Kidney tubule cell (primary cell): ENCODE measurements at regions not wholly inside any gene's neighbourhood (a gene's known extent, or its start where the extent isn't known, plus 50 kb on each side); places are given as distances from the start of the nearest gene placed in this dataset.
"Not testable (repeated sequence)": the region's sequence is repeated elsewhere in the genome, so short reads cannot be mapped to it uniquely, and the experiment has no call there.

Experiments used
- DNase-seq: peaks from one replicate; pipeline ENCODE4 v3.0.0-alpha.2; 2018; ENCODE audit warnings: low spot score

- DNase-seq = no peak
Observed at GRCh38 chr4:28310926-28311325, 1450.3 kb downstream of the STIM2 start.

GRCh38 chr4:28312497-28312896, 1451.9 kb downstream of the STIM2 start:
- DNase-seq = not testable (repeated sequence)

- no peak for DNase-seq
Observed at GRCh38 chr4:28313729-28314713, 1453.4 kb downstream of the STIM2 start.

- no peak for DNase-seq
Observed at GRCh38 chr4:28317221-28317620, 1456.6 kb downstream of the STIM2 start.

GRCh38 chr4:28334249-28334648, 1473.6 kb downstream of the STIM2 start:
- DNase-seq = no peak

GRCh38 chr4:28341784-28342183, 1481.1 kb downstream of the STIM2 start:
- no peak for DNase-seq

GRCh38 chr4:28350485-28350884, 1489.8 kb downstream of the STIM2 start:
- no peak for DNase-seq

- DNase-seq = no peak
Observed at GRCh38 chr4:28351102-28351501, 1490.5 kb downstream of the STIM2 start.

GRCh38 chr4:28351826-28352225, 1491.2 kb downstream of the STIM2 start:
- no peak for DNase-seq

- DNase-seq = no peak
Observed at GRCh38 chr4:28354880-28355656, 1494.4 kb downstream of the STIM2 start.

- DNase-seq = no peak
Observed at GRCh38 chr4:28357990-28358389, 1497.3 kb downstream of the STIM2 start.

- no peak for DNase-seq
Observed at GRCh38 chr4:28358606-28359005, 1498.0 kb downstream of the STIM2 start.

GRCh38 chr4:28360681-28361080, 1500.0 kb downstream of the STIM2 start:
- no peak for DNase-seq

- no peak for DNase-seq
Observed at GRCh38 chr4:28362169-28362568, 1501.5 kb downstream of the STIM2 start.

GRCh38 chr4:28369499-28369898, 1508.9 kb downstream of the STIM2 start:
- DNase-seq = peak; percentile 31

GRCh38 chr4:28373191-28373590, 1512.5 kb downstream of the STIM2 start:
- no peak for DNase-seq

- DNase-seq = peak; percentile 14
Observed at GRCh38 chr4:28373601-28374000, 1513.0 kb downstream of the STIM2 start.

GRCh38 chr4:28378109-28378830, 1517.6 kb downstream of the STIM2 start:
- DNase-seq = no peak

GRCh38 chr4:28385801-28386200, 1525.2 kb downstream of the STIM2 start:
- no peak for DNase-seq

- no peak for DNase-seq
Observed at GRCh38 chr4:28386776-28387175, 1526.1 kb downstream of the STIM2 start.

GRCh38 chr4:28388471-28388870, 1527.8 kb downstream of the STIM2 start:
- no peak for DNase-seq

- peak; percentile 23 for DNase-seq
Observed at GRCh38 chr4:28391877-28392276, 1531.2 kb downstream of the STIM2 start.
